HG03354 (cell line): ENCODE measurements at regions not wholly inside any gene's neighbourhood (a gene's known extent, or its start where the extent isn't known, plus 50 kb on each side); places are given as distances from the start of the nearest gene placed in this dataset.

Source experiments
- ATAC-seq: cut with Tn5 transposase; IDR thresholded peaks from one replicate; pipeline ENCODE4 v1.9.1; 2021; ENCODE audit warnings: mild to moderate bottlenecking; ENCODE audit not compliant: unreplicated experiment, poor library complexity, severe bottlenecking

- peak; percentile 65 for ATAC-seq
These were observed 243.9 kb upstream of the MYOCD start for GRCh38 chr17:12421646-12422306.

GRCh38 chr17:12422651-12423050, 243.0 kb upstream of the MYOCD start:
- no peak for ATAC-seq

GRCh38 chr17:12423337-12423736, 242.4 kb upstream of the MYOCD start:
- no peak for ATAC-seq

- no peak for ATAC-seq
These were observed 236.6 kb upstream of the MYOCD start for GRCh38 chr17:12429116-12429515.

GRCh38 chr17:12431188-12431587, 234.5 kb upstream of the MYOCD start:
- peak; percentile 86 for ATAC-seq

- ATAC-seq: no peak
These were observed 227.5 kb upstream of the MYOCD start for GRCh38 chr17:12438212-12438611.

GRCh38 chr17:12438813-12439586, 226.7 kb upstream of the MYOCD start:
- peak; percentile 47 for ATAC-seq

GRCh38 chr17:12445331-12445730, 220.4 kb upstream of the MYOCD start:
- ATAC-seq: no peak

- ATAC-seq: no peak
These were observed 208.2 kb upstream of the MYOCD start for GRCh38 chr17:12457493-12457892.

GRCh38 chr17:12459736-12460135, 206.0 kb upstream of the MYOCD start:
- ATAC-seq: no peak

GRCh38 chr17:12463102-12463501, 202.6 kb upstream of the MYOCD start:
- ATAC-seq: no peak

- ATAC-seq: no peak
These were observed 193.2 kb upstream of the MYOCD start for GRCh38 chr17:12472252-12473173.

- ATAC-seq: no peak
These were observed 187.4 kb upstream of the MYOCD start for GRCh38 chr17:12478311-12478710.

- ATAC-seq: no peak
These were observed 180.3 kb upstream of the MYOCD start for GRCh38 chr17:12485361-12485906.

GRCh38 chr17:12489325-12489724, 176.4 kb upstream of the MYOCD start:
- ATAC-seq: no peak

GRCh38 chr17:12492450-12492849, 173.2 kb upstream of the MYOCD start:
- ATAC-seq: no peak

GRCh38 chr17:12505866-12506265, 159.8 kb upstream of the MYOCD start:
- no peak for ATAC-seq

- ATAC-seq: no peak
These were observed 158.6 kb upstream of the MYOCD start for GRCh38 chr17:12507026-12507595.

GRCh38 chr17:12509801-12510200, 155.9 kb upstream of the MYOCD start:
- no peak for ATAC-seq

GRCh38 chr17:12510535-12510934, 155.2 kb upstream of the MYOCD start:
- ATAC-seq: no peak
